Smooth muscle cell (in vitro differentiated cells): ENCODE measurements at regions not wholly inside any gene's neighbourhood (a gene's known extent, or its start where the extent isn't known, plus 50 kb on each side); places are given as distances from the start of the nearest gene placed in this dataset.

Source experiments
- DNase-seq: peaks from one replicate; lab custom pipeline; 2025; ENCODE audit not compliant: unreplicated experiment; lab: John Stamatoyannopoulos, UW
- H2AFZ ChIP-seq: fragments of 200-600 bp; sonication (generic); 2 replicates; pipeline ENCODE4 v1.6.0; 2016; ENCODE audit warnings: antibody characterized with exemption, low read depth, mild to moderate bottlenecking
- H3F3A ChIP-seq: fragments of 200-600 bp; sonication (generic); 2 replicates; pipeline ENCODE4 v1.6.0; 2017; ENCODE audit warnings: antibody characterized with exemption, low read depth
- H3K27ac ChIP-seq: fragments of 200-600 bp; sonication (generic); 2 replicates; pipeline ENCODE4 v1.5.1; 2016; ENCODE audit warnings: low read depth, mild to moderate bottlenecking
- H3K27me3 ChIP-seq: fragments of 200-600 bp; sonication (generic); 2 replicates; pipeline ENCODE4 v1.6.1; 2016; ENCODE audit warnings: low read depth, mild to moderate bottlenecking
- H3K36me3 ChIP-seq: fragments of 200-600 bp; sonication (generic); 2 replicates; pipeline ENCODE4 v1.5.1; 2016; ENCODE audit warnings: low read depth
- H3K4me1 ChIP-seq: fragments of 200-600 bp; sonication (generic); 2 replicates; pipeline ENCODE4 v1.5.1; 2016; ENCODE audit warnings: low read depth
- H3K4me2 ChIP-seq: fragments of 200-600 bp; sonication (generic); 2 replicates; pipeline ENCODE4 v1.6.0; 2016; ENCODE audit warnings: mild to moderate bottlenecking
- H3K4me3 ChIP-seq: fragments of 200-600 bp; sonication (generic); 2 replicates; pipeline ENCODE4 v1.5.1; 2016; ENCODE audit warnings: mild to moderate bottlenecking
- H3K79me2 ChIP-seq: fragments of 200-600 bp; sonication (generic); 2 replicates; pipeline ENCODE4 v1.6.0; 2016; ENCODE audit warnings: low read depth, mild to moderate bottlenecking
- H3K9ac ChIP-seq: fragments of 200-600 bp; sonication (generic); 2 replicates; pipeline ENCODE4 v1.6.0; 2016; ENCODE audit warnings: low read depth
- H3K9me3 ChIP-seq: fragments of 200-600 bp; sonication (generic); replicated peaks from 2 replicates; pipeline ENCODE4 v1.5.1; 2016; ENCODE audit warnings: low read depth
- H4K20me1 ChIP-seq: fragments of 200-600 bp; sonication (generic); 2 replicates; pipeline ENCODE4 v1.6.0; 2016; ENCODE audit warnings: low read depth
- CTCF ChIP-seq: fragments of 200-600 bp; sonication (generic); IDR thresholded peaks from 2 replicates; pipeline ENCODE4 v1.5.1; 2017; ENCODE audit warnings: borderline replicate concordance, mild to moderate bottlenecking, antibody characterized with exemption; ENCODE audit not compliant: insufficient read depth, poor library complexity, severe bottlenecking
- WGBS: methylation state at CpG from one replicate; pipeline ENCODE4 v1.1.7; 2016; ENCODE audit warnings: low lambda C conversion rate; 5-methylcytosine and 5-hydroxymethylcytosine counted together

GRCh38 chr5:82419559-82420332 lies 141.6 kb upstream of the RPS23 start:
- no peaks in the 10 kb centered on the region for H3K36me3 ChIP-seq
- no peaks in the 10 kb centered on the region for H3K27me3 ChIP-seq
- no peaks in the 10 kb centered on the region for H3K4me1 ChIP-seq
- 67% methylated on average over 6 of the region's 6 CpGs for WGBS
- no peaks in the 10 kb centered on the region for H3K79me2 ChIP-seq
- TF ChIP-seq CTCF: no peak
- H4K20me1 ChIP-seq: no peaks in the 10 kb centered on the region
- H3K27ac ChIP-seq: no peak overlapping the region
- no peak overlapping the region for H2AFZ ChIP-seq
- H3F3A ChIP-seq: no peaks in the 10 kb centered on the region
- H3K9me3 ChIP-seq: no peaks in the 10 kb centered on the region
- no peak overlapping the region for H3K4me2 ChIP-seq
- H3K9ac ChIP-seq: no peak overlapping the region
- DNase-seq: no peak
- H3K4me3 ChIP-seq: no peak overlapping the region

GRCh38 chr5:82418608-82418950 lies 140.4 kb upstream of the RPS23 start:
- Histone ChIP-seq H3K79me2 (no peaks in the 10 kb centered on the region), H3K36me3 (no peaks in the 10 kb centered on the region), H2AFZ (no peak overlapping the region), H3K27me3 (no peaks in the 10 kb centered on the region), H4K20me1 (no peaks in the 10 kb centered on the region), H3K4me3 (no peak overlapping the region), H3F3A (no peaks in the 10 kb centered on the region), H3K27ac (no peak overlapping the region), H3K4me2 (no peak overlapping the region), H3K4me1 (no peaks in the 10 kb centered on the region), H3K9me3 (no peaks in the 10 kb centered on the region), H3K9ac (no peak overlapping the region)
- no peak for TF ChIP-seq CTCF
- no peak for DNase-seq
- WGBS: 50% methylated on average over 2 of the region's 2 CpGs

- Histone ChIP-seq H2AFZ (peak overlapping the region; percentile 38), H3K4me2 (no peak overlapping the region), H3K9ac (no peak overlapping the region), H3K9me3 (no peaks in the 10 kb centered on the region), H3K36me3 (no peaks in the 10 kb centered on the region), H3K4me1 (no peaks in the 10 kb centered on the region), H3K79me2 (no peaks in the 10 kb centered on the region), H3F3A (peaks cover 2% of the 10 kb centered on the region), H3K27ac (no peak overlapping the region), H3K27me3 (no peaks in the 10 kb centered on the region), H3K4me3 (no peak overlapping the region), H4K20me1 (no peaks in the 10 kb centered on the region)
- no peak for TF ChIP-seq CTCF
- no peak for DNase-seq
- 85% methylated on average over 11 of the region's 11 CpGs for WGBS
Observed at GRCh38 chr5:82417776-82418607, 139.8 kb upstream of the RPS23 start.
